ENCODE measurements at regions not wholly inside any gene's neighbourhood (a gene's known extent, or its start where the extent isn't known, plus 50 kb on each side); places are given as distances from the start of the nearest gene placed in this dataset.
"Not testable (repeated sequence)": the region's sequence is repeated elsewhere in the genome, so short reads cannot be mapped to it uniquely, and the experiment has no call there.

DNA sequence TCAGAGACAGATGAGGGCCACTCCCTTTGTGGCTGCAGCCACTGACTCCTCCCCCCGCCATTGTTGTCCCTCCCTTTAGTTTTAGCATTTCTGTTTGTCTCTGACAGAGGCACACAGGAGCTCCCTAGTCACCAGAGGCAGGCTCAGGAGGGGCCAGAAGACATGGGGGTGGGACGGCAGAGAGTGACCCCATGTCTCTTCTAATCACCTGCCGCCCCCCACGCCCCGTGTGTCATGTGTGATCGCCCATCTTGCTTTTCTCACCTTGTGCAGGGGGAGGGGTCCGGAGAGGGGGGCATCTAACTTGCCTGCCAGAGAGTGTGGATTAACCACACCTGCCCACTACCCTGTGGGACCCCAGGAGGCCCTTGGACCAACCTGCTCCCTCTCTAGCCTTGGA lies 246.7 kb upstream of the TP53TG3C start:
- POLR2A ChIA-PET; H3K4me3 Mint-ChIP-seq; H3K27ac Mint-ChIP-seq; H3K4me1 Mint-ChIP-seq (ENCODE audit: low read depth); DNase-seq; H3K36me3 Mint-ChIP-seq (ENCODE audit: low read depth); CTCF ChIA-PET; H3K9me3 Mint-ChIP-seq; intact Hi-C loops (cut with micrococcal nuclease); ATAC-seq; H3K27me3 Mint-ChIP-seq: not testable (repeated sequence)

DNA sequence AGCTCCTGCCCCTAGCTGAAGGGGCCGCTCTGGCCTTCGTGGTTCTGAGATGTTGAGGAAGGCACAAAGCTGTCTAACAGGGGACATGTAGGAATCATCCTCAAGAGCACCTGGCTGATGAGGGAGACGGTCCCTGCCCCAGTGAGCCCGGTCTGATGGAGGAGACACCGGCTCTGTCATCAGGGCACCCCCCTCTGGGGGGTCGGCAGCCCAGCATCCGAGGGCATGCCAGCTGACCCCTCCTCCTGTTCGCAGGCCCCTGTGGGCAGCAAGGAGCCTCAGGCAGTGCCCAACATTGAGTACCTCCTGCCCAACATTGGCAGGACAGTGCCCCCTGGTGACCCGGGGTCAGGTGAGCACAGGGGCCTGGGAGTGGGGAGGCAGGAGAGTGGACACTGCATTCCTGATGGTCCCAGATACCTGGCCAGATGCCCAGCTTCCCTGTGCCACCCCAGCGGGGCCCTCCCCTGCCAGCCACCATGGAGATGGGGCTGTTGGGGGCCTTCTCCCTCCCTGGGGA lies 247.9 kb upstream of the TP53TG3C start:
- DNase-seq; POLR2A ChIA-PET; H3K4me1 Mint-ChIP-seq (ENCODE audit: low read depth); H3K27ac Mint-ChIP-seq; H3K36me3 Mint-ChIP-seq (ENCODE audit: low read depth); CTCF ChIA-PET; ATAC-seq; H3K4me3 Mint-ChIP-seq; H3K27me3 Mint-ChIP-seq; intact Hi-C loops (cut with micrococcal nuclease); H3K9me3 Mint-ChIP-seq: not testable (repeated sequence)

DNA sequence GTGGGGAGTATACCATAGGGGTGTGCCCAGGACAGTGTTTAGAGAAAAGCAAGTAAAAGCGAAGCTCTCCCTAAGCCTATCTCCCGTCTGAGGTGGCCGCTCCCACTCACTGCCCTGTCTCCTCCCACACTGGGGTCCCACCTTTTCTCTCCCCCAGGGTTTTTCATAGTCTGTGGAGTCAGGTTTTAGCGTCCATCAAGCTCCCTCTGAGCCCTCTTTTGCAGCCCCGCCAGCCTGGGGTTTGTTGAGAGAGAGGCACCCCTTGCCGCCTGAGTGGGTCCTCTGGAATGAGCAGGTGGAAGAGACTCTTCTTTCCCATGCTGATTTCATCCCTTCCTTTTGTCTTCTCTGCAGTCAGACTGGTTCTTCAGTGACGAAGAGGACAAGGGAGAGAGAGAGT lies 248.7 kb upstream of the TP53TG3C start:
- ATAC-seq; intact Hi-C loops (cut with micrococcal nuclease); CTCF ChIA-PET; H3K27me3 Mint-ChIP-seq; H3K36me3 Mint-ChIP-seq (ENCODE audit: low read depth); H3K27ac Mint-ChIP-seq; POLR2A ChIA-PET; H3K9me3 Mint-ChIP-seq; DNase-seq; H3K4me3 Mint-ChIP-seq; H3K4me1 Mint-ChIP-seq (ENCODE audit: low read depth): not testable (repeated sequence)

DNA sequence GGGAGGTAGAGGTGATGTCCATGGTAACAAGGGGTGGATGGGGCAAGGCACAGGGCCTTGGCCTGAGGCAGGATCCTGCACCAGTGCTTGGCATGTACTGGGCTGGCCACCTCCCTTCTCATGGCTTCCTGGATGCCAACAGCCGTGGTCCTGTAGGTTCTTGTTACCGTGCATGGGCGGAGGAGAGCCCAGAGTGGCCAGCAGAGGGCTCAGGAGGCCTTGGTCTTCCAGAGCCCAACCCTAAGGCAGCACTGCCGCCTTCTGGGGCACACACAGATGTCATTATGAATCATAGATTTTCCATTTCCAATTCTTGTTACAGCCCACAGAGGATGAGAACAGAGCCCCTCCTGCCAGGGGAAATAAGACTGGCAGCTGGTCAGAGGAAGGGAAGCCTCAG lies 254.2 kb upstream of the TP53TG3C start:
- H3K36me3 Mint-ChIP-seq (ENCODE audit: low read depth); DNase-seq; H3K9me3 Mint-ChIP-seq; H3K27ac Mint-ChIP-seq; H3K4me1 Mint-ChIP-seq (ENCODE audit: low read depth); CTCF ChIA-PET; H3K4me3 Mint-ChIP-seq; ATAC-seq; POLR2A ChIA-PET; H3K27me3 Mint-ChIP-seq; intact Hi-C loops (cut with micrococcal nuclease): not testable (repeated sequence)

DNA sequence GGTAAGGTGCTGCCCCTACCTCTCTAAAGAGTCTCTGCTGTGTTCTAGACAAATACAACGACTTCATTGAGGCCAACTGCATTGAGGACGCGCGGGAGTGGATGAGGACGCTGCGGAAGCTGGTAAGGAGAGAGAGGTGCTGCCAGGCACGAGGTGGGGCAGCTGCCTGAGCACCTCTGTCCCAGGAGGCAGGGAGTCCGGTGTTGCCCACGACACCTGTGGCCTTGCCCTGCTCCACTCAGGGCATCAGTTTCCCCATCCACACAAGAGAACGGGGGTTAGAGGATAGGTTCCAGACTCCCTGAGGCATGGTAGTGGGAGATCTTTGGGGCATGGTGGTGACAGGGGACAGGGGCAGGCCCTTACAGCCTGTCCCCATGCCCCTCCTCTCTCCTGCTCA lies 256.1 kb upstream of the TP53TG3C start:
- H3K4me1 Mint-ChIP-seq (ENCODE audit: low read depth); H3K4me3 Mint-ChIP-seq; H3K9me3 Mint-ChIP-seq; POLR2A ChIA-PET; intact Hi-C loops (cut with micrococcal nuclease); CTCF ChIA-PET; DNase-seq; H3K27me3 Mint-ChIP-seq; H3K27ac Mint-ChIP-seq; ATAC-seq; H3K36me3 Mint-ChIP-seq (ENCODE audit: low read depth): not testable (repeated sequence)

DNA sequence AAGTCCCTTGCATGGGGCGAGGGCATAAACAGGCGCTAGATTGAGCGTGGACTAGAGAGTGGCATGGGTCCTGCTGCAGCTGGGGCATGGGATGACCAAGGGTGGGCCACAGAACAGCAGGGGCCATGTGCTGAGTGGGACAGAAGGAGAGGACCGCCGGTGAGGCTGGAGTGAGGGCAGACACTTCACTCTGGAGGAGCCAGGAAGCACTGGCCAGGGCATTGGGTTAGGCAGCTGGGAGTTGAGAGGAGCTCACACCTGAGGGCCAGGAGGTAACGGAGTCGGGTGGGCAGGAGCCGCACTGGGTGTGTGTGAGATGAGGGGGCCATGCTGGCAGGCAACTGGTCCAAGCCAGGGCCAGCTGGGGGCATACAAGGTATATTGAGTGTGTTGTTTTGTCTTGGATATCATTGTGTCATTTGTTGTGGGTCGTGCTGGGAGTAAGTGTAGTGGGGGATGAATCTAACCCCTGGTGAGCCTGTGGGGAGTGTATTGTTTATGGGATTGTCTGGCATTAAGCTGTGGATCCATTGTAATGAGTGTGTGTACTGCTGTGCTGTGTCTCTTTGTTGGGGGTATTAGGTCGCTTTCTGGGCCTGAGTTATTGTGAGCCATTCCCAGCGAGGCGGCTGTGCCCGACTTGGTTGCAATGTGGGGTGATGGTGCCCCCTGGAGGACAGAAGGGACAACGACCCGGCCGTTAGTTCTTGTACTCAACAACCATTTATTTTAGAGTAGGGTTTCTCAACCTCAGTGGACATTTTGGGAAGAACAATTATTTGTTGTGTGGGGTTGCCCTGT lies 256.5 kb upstream of the TP53TG3 start:
- H3K27me3 Mint-ChIP-seq; H3K36me3 Mint-ChIP-seq (ENCODE audit: low read depth); POLR2A ChIA-PET; CTCF ChIA-PET; intact Hi-C loops (cut with micrococcal nuclease); H3K9me3 Mint-ChIP-seq; H3K4me1 Mint-ChIP-seq (ENCODE audit: low read depth); H3K4me3 Mint-ChIP-seq; ATAC-seq; H3K27ac Mint-ChIP-seq: not testable (repeated sequence)
- DNase-seq = peak; percentile 16

DNA sequence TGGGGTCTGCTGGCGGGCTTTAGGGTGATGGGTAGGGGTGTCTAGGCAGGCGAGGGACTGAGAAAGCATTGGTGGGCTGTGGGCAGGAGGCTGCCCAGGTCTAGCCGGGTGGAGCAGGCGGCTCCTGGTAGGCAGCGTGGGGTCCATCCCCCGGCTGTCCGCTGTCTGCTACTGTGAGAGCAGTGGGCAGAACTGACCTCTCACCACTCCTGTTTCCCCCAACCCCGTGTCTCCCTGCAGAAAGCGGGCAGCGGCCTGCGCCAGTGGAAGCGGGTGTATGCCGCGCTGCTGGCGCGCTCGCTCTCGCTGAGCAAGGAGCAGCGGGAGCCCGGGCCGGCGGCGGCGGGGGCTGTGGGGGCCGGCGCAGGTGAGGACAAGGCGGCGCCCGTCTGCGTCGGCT lies 249.2 kb upstream of the TP53TG3 start:
- intact Hi-C loops (cut with micrococcal nuclease); H3K36me3 Mint-ChIP-seq (ENCODE audit: low read depth); ATAC-seq; DNase-seq; H3K9me3 Mint-ChIP-seq; H3K4me1 Mint-ChIP-seq (ENCODE audit: low read depth); H3K4me3 Mint-ChIP-seq; H3K27me3 Mint-ChIP-seq; POLR2A ChIA-PET; CTCF ChIA-PET; H3K27ac Mint-ChIP-seq: not testable (repeated sequence)

DNA sequence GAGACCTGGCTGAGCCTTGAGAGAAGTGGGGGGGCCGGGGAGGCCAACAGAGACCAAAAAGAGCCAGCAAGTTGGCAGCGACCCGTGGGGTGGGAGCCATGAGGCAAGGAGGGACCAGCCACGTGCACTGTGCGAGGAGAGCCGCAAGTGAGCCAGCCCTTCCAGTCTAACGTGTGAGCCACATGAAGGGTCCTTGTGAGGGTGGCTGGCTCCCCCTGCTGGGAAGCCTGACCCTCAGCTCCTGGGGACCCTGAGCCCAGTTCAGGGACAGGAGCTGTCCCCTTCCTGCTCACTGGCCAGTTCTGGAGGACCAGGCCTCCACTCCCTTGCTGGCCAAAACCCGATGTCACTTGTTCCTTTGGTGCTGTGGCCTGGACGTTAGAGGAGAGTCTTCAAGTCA lies 246.6 kb upstream of the TP53TG3 start:
- H3K4me3 Mint-ChIP-seq; ATAC-seq; H3K27ac Mint-ChIP-seq; POLR2A ChIA-PET; H3K9me3 Mint-ChIP-seq; H3K27me3 Mint-ChIP-seq; H3K4me1 Mint-ChIP-seq (ENCODE audit: low read depth); CTCF ChIA-PET; H3K36me3 Mint-ChIP-seq (ENCODE audit: low read depth); intact Hi-C loops (cut with micrococcal nuclease): not testable (repeated sequence)
- DNase-seq = peak; percentile 7

DNA sequence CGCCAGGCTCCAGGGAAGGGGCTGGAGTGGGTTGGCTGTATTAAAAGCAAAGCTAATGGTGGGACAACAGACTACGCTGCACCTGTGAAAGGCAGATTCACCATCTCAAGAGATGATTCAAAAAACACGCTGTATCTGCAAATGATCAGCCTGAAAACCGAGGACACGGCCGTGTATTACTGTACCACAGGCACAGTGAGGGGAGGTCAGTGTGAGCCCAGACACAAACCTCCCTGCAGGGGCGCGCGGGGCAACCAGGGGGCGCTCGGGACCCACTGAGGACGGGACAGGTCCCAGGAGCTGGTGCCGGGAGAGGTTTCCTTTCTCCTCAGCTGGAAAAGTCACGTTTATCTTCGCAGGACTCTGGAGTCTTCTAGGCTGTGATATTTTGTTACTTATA lies 239.4 kb upstream of the TP53TG3 start:
- POLR2A ChIA-PET; intact Hi-C loops (cut with micrococcal nuclease); H3K4me1 Mint-ChIP-seq (ENCODE audit: low read depth); H3K27ac Mint-ChIP-seq; H3K27me3 Mint-ChIP-seq; ATAC-seq; CTCF ChIA-PET; H3K36me3 Mint-ChIP-seq (ENCODE audit: low read depth); H3K9me3 Mint-ChIP-seq; DNase-seq; H3K4me3 Mint-ChIP-seq: not testable (repeated sequence)

DNA sequence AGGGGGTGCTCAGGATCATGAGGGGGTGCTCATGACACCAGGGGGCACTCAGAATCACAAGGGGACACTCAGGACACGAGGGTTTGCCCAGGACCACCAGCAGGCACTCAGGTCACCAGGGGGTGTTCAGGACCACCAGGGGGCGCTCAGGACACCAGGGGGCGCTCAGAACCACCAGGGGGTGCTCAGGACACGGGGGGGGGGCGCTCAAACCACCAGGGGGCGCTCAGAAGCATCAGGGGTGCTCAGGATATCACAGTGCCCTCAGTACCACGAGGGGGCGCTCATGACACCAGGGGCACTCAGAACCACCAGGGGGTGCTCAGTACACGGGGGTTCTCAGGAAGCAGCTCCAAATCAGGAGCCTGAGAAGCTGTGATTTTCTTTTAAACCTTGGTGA lies 221.8 kb upstream of the TP53TG3 start:
- H3K4me3 Mint-ChIP-seq; CTCF ChIA-PET; ATAC-seq; intact Hi-C loops (cut with micrococcal nuclease); H3K27me3 Mint-ChIP-seq; H3K36me3 Mint-ChIP-seq (ENCODE audit: low read depth); H3K9me3 Mint-ChIP-seq; H3K27ac Mint-ChIP-seq; POLR2A ChIA-PET; H3K4me1 Mint-ChIP-seq (ENCODE audit: low read depth): not testable (repeated sequence)
- DNase-seq = peak; percentile 36

DNA sequence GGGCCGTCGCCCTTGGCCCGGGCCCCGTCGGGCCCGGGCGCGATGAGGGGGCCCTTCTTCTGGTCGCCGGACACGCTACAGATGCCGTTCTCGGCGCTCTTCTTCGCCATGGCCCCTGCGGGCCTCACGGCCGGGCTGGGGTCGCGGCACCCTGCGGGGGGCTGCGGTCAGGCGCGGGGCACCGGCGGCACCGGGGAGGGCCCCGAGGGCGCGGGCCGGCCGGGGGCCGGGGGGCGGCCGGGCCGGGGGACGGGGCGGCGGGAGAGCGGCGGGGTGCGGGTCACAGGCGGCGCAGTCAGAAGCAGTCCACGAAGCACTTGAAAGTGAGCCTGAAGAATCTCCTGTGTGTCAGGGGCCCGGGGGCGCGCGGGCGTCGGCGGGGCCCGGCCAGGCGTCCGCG lies 209.4 kb upstream of the TP53TG3 start:
- H3K27me3 Mint-ChIP-seq; POLR2A ChIA-PET; H3K9me3 Mint-ChIP-seq; H3K27ac Mint-ChIP-seq; H3K4me3 Mint-ChIP-seq; intact Hi-C loops (cut with micrococcal nuclease); H3K36me3 Mint-ChIP-seq (ENCODE audit: low read depth); CTCF ChIA-PET; H3K4me1 Mint-ChIP-seq (ENCODE audit: low read depth); ATAC-seq; DNase-seq: not testable (repeated sequence)

DNA sequence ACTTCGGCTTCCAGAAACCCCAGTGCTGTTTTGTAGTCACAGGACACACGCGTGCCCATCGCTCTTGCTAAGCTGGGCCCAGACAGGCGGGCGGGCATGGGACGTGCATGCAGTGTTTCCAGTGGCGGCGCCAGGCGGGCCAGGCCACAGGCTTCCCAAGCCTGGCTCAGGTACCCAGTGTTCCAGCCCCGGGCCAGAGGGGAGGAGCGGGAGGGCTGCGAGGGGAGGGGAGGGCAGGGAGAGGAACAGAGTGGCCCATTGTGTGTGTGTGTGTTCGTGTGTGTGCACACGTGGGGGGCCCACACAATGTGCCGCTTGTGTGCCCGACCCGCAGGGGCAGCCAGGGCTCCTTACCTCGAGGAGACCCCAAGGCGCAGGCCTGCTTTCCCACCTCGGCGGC lies 208.6 kb upstream of the TP53TG3 start:
- POLR2A ChIA-PET; ATAC-seq; intact Hi-C loops (cut with micrococcal nuclease); H3K9me3 Mint-ChIP-seq; DNase-seq; H3K4me1 Mint-ChIP-seq (ENCODE audit: low read depth); H3K4me3 Mint-ChIP-seq; H3K27me3 Mint-ChIP-seq; H3K27ac Mint-ChIP-seq; CTCF ChIA-PET; H3K36me3 Mint-ChIP-seq (ENCODE audit: low read depth): not testable (repeated sequence)

Measured in activated CD8-positive, alpha-beta T cell treated with anti-CD3 and anti-CD28 coated beads for 36 hours (primary cell).